HG03469 (cell line): ENCODE measurements at regions not wholly inside any gene's neighbourhood (a gene's known extent, or its start where the extent isn't known, plus 50 kb on each side); places are given as distances from the start of the nearest gene placed in this dataset.
A peak's percentile ranks its signal among the peaks of the same experiment; 100 is the strongest.

Source experiments
- ATAC-seq: cut with Tn5 transposase; IDR thresholded peaks from one replicate; pipeline ENCODE4 v1.9.1; 2021; ENCODE audit warnings: mild to moderate bottlenecking, moderate library complexity, moderate number of reproducible peaks; ENCODE audit not compliant: unreplicated experiment

DNA sequence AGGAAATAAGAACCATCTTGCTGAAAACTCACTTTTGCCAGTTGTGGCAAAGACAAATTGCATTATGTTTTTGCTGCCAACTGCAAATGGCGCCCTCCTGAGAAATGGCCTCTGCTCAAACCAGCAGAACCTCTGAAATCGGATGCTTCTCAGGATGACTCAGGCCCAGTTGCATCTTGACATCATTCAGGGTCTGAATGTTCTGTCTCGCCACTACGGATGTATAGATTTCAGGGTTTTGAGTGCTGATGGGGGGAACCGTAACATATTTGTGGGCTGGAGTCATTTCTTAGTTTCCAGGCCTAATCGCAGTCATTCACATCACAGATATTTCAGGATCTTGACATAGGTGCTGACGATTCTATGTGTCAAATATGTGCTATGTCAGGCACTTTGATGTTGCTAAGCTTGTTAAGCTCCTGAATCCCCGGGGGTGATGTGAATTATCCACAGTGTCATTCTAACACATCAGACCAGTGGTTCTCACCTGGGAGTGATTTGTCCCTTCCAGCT is 207.1 kb downstream of the NFATC2 start:
- ATAC-seq, result peak; percentile 72

GRCh38 chr20:51334609-51335008 is 207.9 kb downstream of the NFATC2 start:
- ATAC-seq, result no peak

- no peak for ATAC-seq
These were observed 208.5 kb downstream of the NFATC2 start for GRCh38 chr20:51333971-51334370.

DNA sequence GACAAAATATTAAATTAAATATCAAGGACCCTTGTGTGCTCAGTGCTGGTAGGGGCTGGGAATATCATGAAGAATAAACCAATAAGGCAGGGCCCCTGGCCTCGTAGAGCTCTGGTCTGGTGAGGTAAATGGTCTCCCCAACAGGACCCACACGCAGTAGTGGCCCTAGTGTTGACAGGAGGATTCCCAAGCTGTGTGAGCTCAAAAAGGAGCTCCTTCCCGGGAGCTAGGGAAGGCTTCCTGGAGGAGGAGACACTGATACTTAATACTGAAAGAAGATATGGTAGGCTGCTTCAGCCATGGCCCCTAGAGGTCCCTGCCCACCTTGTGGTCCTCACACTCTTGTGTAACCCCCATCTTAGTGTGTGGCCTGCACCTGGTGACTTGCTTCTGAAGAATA is 209.1 kb downstream of the NFATC2 start:
- no peak for ATAC-seq

DNA sequence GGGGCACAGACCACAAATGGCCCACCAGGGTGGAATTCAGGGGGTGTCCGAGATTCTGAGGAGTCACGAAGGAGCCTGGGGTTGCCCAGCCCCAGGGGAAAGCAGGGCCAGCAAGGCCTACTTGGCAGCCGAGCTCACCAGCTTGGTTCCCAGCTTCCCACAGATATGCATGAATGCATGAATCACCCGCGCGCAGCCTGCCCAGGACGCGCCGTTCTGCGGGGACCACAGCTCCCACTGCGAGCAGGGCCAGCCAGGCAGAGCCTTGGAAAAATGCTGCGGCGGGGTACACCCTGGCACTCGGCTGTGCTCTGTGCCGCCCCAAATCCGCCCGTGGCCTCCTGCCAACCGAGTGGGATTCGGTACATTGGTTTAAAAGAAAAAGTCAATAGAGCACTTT is 211.0 kb downstream of the NFATC2 start:
- ATAC-seq, result no peak

DNA sequence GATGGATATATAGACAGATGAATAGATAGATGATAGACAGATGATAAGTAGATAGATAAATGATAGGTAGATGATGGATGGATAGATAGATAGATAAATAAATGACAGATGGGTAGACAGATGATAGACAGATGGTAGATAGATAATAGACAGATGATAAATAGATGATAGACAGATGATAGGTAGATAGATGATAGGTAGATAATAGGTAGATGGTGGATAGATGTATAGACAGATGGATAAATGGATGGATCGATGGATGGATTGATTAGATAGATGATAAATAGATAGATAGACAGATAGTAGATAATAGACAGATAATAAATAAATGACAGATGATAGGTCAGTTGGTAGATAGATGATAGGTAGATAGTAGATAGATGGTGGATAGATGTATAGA is 212.7 kb downstream of the NFATC2 start:
- ATAC-seq, result no peak

DNA sequence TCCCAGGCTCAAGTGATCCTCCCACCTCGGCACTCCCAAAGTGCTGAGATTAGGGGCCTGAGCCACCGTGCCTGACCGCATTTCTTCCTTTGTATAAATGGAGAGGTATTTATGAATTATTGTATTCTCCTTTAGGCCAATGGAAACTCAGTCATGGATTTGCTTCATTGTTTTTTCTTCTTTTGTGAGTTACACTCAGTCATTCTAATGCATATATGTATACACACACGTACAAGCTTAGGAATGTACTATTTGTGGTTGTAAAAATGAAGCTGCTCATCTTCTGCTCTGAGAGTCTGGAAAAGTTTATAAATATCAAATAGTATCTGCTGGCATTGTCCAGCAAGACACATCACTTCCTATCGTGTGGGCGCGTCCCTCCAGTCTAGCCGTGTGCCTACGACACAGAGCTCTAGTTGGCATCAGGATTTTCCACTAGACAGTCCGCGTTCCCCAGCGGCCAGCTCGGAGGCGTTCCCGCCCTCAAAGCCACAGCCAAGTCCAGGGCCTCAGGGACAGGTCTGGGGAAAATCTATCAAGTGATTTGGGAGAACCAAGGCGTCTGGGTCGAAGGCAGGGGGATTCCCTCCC is 215.2 kb downstream of the NFATC2 start:
- ATAC-seq, result no peak

- ATAC-seq, result no peak
These were observed 216.2 kb downstream of the NFATC2 start for GRCh38 chr20:51326201-51326819.

DNA sequence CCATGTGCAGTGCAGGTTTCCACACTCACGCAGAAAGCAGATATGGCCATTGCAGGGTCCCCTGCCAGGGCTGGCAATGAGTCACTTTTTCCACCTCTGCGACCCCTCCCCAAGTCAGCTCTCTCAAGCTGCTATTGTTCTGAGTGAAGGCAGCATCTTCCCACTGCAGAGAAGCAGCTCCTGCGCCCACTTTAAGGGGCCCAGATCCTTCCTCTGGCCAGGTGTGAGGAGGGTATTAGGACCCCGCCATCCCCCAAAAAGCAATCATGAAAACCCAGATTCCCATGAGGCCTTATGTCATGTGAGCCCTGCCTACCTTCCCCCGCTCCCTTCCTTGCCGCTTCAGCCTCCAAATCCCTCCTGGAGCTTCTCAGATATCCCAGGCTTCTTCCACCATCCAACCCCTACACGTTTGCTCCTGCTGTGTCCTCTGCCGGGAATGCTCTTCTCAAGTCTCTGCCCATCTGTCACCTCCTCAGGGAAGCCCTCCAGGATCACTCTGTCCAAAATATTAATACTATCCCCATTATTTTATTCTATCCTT is 220.3 kb downstream of the NFATC2 start:
- no peak for ATAC-seq

DNA sequence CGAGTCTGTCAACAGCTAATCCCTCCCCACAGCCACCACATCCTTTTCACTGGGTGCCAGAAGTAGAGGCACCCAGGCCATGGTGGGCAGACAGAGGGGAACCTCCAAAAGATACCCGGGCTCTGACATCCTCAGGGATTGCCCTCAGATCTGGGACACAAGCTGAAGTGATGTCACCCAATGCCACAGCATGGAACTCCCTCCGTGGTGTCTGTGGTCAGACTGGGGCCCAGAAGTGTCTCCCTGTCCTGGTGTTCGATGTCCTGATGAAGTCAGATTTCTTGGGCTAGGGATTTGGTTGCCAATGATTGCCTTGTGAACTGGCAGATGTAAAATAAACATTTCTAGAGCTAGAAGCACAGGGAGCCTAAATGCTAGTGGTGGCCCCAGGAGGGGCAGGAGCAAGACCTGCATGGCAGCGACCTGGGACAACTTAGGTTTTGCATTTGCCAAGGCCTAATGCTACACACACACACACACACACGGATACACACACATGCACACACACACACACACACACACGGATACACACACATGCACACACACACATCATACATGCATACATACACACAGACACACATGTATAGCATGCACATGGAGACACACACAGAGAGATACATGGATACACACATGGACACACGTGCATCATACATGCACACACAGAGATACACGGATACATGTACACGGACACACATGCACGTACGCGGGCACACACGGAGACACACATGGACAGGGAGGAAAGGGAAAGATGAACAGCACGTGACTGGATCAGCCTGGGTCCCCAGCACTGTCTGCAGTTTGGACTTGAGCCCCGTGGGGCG is 221.0 kb downstream of the NFATC2 start:
- no peak for ATAC-seq

GRCh38 chr20:51319522-51319921 is 223.0 kb downstream of the NFATC2 start:
- ATAC-seq, result no peak

- ATAC-seq, result no peak
These were observed 224.2 kb downstream of the NFATC2 start for GRCh38 chr20:51318058-51318949.

DNA sequence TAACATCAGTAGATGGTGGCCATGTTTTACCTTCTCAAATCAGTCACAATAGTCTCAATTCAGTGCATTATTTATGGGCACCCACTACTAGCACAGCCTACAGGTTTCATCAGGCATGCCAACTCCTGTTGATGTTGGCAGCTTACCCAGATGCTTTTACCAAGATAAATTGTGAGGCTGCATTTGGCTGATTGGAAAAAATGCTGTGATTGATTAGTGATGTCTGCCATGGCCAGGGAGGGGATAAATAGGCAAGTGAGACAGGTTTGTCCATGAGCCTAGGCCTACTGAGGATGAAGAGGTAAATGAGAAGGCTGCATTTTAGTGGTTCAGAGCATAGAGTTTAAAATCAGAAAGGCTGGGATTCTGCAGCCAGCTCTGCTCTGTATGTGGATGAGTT is 227.1 kb downstream of the NFATC2 start:
- no peak for ATAC-seq

GRCh38 chr20:51313358-51313827 is 229.1 kb downstream of the NFATC2 start:
- ATAC-seq, result no peak

- ATAC-seq, result no peak
These were observed 230.1 kb downstream of the NFATC2 start for GRCh38 chr20:51312480-51312783.

DNA sequence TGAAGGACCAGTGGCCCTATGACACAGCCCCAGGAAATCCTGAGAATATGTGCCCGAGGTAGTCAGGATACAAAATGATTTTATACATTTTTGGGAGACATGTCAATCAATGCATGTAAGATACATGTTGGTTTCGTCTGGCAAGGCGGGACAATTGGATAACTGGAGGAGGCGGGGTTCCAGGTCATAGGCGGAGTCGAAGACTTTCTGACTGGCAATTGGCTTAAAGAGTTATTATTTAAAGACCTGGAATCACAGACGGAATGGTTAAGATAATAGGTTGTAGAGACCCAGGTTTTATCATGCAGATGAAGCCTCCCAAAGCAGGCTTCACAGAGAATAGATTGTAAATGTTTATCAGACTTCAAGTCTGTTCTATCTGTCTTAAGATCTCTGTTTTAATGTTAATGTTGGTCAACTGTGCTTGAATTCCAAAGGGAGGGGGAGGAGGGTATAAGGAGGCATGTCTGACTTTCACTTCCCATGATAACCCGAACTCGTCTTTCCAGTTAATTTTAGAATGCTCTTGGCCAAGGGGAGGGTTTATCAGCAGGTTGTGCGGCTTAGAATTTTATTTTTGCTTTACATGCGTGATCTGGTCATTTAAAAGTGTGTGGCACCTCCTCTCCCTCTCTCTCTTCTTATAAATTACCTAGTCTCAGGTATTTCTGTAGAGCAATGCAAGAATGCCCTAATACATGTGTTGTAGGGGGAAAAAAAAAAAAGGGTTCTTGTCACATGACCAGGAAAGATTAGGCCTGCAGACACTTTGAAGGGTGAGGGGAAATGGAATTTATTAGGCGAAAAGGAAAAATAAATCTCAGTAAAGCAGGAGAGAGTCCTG is 230.7 kb downstream of the NFATC2 start:
- no peak for ATAC-seq

DNA sequence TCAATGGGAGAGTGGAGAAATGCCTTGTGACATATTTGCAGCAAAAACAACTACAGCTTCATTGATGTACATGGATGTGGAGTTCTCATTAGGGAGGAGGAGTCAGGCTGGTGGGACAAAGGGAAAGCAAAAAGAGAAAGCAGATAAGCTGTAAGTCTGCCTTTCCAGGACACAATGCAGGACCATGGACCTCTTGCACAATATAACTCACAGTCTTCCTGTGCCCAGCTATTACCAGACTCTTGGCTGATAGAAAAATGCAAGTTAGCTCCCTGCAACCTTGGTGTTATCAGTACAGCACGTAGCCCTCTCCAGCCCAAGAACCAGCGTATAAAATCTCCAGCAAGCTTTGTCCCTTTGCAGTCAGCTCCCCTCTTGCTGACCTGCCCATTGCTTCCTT is 232.3 kb downstream of the NFATC2 start:
- ATAC-seq, result no peak

GRCh38 chr20:51309128-51309527 is 233.4 kb downstream of the NFATC2 start:
- ATAC-seq, result no peak

DNA sequence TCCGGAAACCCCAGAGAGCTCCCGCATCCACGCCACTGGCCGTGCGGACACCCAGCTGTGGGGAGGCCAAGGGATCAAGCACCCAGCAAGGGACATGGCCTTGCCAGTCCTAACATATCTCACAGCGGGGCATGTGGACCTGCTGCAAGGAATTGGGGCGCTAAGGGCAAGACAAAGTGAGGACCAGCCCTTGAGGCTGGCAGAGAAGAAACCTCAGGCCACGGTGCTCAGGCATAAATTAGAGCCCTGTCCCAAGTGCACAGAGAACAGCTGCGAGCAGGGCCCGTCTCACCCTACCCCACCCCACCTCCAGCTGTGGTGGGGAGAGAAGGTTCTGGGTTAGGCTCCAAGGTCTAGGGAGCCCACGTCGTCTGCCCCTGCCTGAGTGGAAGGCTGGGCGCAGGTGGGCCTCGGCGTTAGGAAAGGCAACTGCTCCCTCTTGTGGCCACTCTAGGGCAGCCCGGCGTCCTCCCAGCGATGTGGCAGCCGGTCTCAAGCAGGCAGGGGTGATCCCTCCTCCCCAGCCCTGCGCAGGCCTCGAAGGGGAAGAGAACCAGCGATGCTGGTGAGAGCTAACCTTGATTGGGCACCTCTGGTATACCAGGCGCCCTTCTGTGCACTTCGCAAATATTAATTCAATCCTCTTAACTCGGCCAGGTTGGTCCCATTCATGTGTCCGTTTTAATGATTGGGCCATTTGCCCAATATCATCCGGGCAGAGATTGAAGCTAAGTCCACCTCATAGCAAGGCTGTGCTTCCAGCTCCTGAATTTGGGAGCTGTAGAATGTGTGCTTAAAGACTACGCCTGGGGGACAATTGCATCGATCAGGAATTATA is 235.8 kb downstream of the NFATC2 start:
- ATAC-seq, result no peak
